ENCODE measurements at regions not wholly inside any gene's neighbourhood (a gene's known extent, or its start where the extent isn't known, plus 50 kb on each side); places are given as distances from the start of the nearest gene placed in this dataset.
A peak's percentile ranks its signal among the peaks of the same experiment; 100 is the strongest.

GRCh38 chr5:124633209-124633608 lies 113.2 kb downstream of the ZNF608 start:
- peaks cover 14% of the 10 kb centered on the region for H3K4me1 ChIP-seq (ENCODE audit: control insufficient read depth, low read depth, low read length)
- H3K79me1 ChIP-seq (ENCODE audit: low read length): no peaks in the 10 kb centered on the region

GRCh38 chr5:124631874-124632550 lies 114.4 kb downstream of the ZNF608 start:
- no peak overlapping the region for H3K9ac ChIP-seq (ENCODE audit: low read length)
- H3K36me3 ChIP-seq (ENCODE audit: control insufficient read depth, insufficient read depth, low read length): no peaks in the 10 kb centered on the region
- H2BK15ac ChIP-seq (replicated peaks; ENCODE audit: low read depth): no peak overlapping the region
- no peak overlapping the region for H3K27ac ChIP-seq (ENCODE audit: low read depth, low read length)
- no peaks in the 10 kb centered on the region for H3K27me3 ChIP-seq (ENCODE audit: insufficient read depth, low read length, poor library complexity)
- peaks cover 14% of the 10 kb centered on the region for H3K4me1 ChIP-seq (ENCODE audit: control insufficient read depth, low read depth, low read length)
- no peaks in the 10 kb centered on the region for H3K79me1 ChIP-seq (ENCODE audit: low read length)
- WGBS (ENCODE audit: extremely low coverage, insufficient coverage, low lambda C conversion rate): no CpG with 5 or more reads among the region's 3 CpGs
- no peak overlapping the region for H3K4ac ChIP-seq (ENCODE audit: low read depth, low read length)
- H3K4me2 ChIP-seq (ENCODE audit: low read length): no peak overlapping the region
- H3K18ac ChIP-seq (ENCODE audit: low read length): no peak overlapping the region
- H4K5ac ChIP-seq (ENCODE audit: low read length): no peak overlapping the region
- H3K4me3 ChIP-seq (ENCODE audit: low read length): no peak overlapping the region
- DNase-seq: peak; percentile 72
- no peak overlapping the region for H2BK120ac ChIP-seq (ENCODE audit: low read depth, low read length)
- H2AK5ac ChIP-seq (ENCODE audit: low read length): no peak overlapping the region
- no peak overlapping the region for H3K23ac ChIP-seq (ENCODE audit: low read length)
- no peak overlapping the region for H2BK5ac ChIP-seq (ENCODE audit: low read length)
- no peaks in the 10 kb centered on the region for H3K79me2 ChIP-seq (ENCODE audit: control insufficient read depth, insufficient read depth, low read length)
- no peak overlapping the region for H4K8ac ChIP-seq (ENCODE audit: low read depth, low read length)
- H3K56ac ChIP-seq (ENCODE audit: low read length): no peak overlapping the region

More at GRCh38 chr5:124633209-124633608, 113.2 kb downstream of the ZNF608 start:
- H3K27me3 ChIP-seq (ENCODE audit: insufficient read depth, low read length, poor library complexity): no peaks in the 10 kb centered on the region
- H3K27ac ChIP-seq (ENCODE audit: low read depth, low read length): no peak overlapping the region
- H2BK120ac ChIP-seq (ENCODE audit: low read depth, low read length): no peak overlapping the region
- no peak overlapping the region for H3K4me2 ChIP-seq (ENCODE audit: low read length)
- no peaks in the 10 kb centered on the region for H3K79me2 ChIP-seq (ENCODE audit: control insufficient read depth, insufficient read depth, low read length)
- H3K9ac ChIP-seq (ENCODE audit: low read length): no peak overlapping the region
- H3K4me3 ChIP-seq (ENCODE audit: low read length): no peak overlapping the region
- H2AK5ac ChIP-seq (ENCODE audit: low read length): no peak overlapping the region
- no peak overlapping the region for H4K8ac ChIP-seq (ENCODE audit: low read depth, low read length)
- H2BK5ac ChIP-seq (ENCODE audit: low read length): no peak overlapping the region
- no peak overlapping the region for H2BK15ac ChIP-seq (replicated peaks; ENCODE audit: low read depth)
- no peak for DNase-seq
- H3K56ac ChIP-seq (ENCODE audit: low read length): no peak overlapping the region
- no peak overlapping the region for H3K18ac ChIP-seq (ENCODE audit: low read length)
- no peak overlapping the region for H4K5ac ChIP-seq (ENCODE audit: low read length)
- WGBS (ENCODE audit: extremely low coverage, insufficient coverage, low lambda C conversion rate): no CpG with 5 or more reads among the region's 5 CpGs
- H3K36me3 ChIP-seq (ENCODE audit: control insufficient read depth, insufficient read depth, low read length): no peaks in the 10 kb centered on the region
- H3K23ac ChIP-seq (ENCODE audit: low read length): no peak overlapping the region
- no peak overlapping the region for H3K4ac ChIP-seq (ENCODE audit: low read depth, low read length)

- Histone ChIP-seq H3K4me3 (ENCODE audit: low read length) (no peak overlapping the region), H3K4ac (ENCODE audit: low read depth, low read length) (peak overlapping the region; percentile 26), H3K9ac (ENCODE audit: low read length) (no peak overlapping the region), H4K8ac (ENCODE audit: low read depth, low read length) (no peak overlapping the region), H3K18ac (ENCODE audit: low read length) (peak overlapping the region; percentile 42), H2BK120ac (ENCODE audit: low read depth, low read length) (no peak overlapping the region), H3K23ac (ENCODE audit: low read length) (no peak overlapping the region), H2AK5ac (ENCODE audit: low read length) (peak overlapping the region; percentile 83), H3K36me3 (ENCODE audit: control insufficient read depth, insufficient read depth, low read length) (no peaks in the 10 kb centered on the region), H4K5ac (ENCODE audit: low read length) (no peak overlapping the region), H2BK5ac (ENCODE audit: low read length) (peak overlapping the region; percentile 24), H3K27me3 (ENCODE audit: insufficient read depth, low read length, poor library complexity) (no peaks in the 10 kb centered on the region), H3K56ac (ENCODE audit: low read length) (no peak overlapping the region), H3K79me2 (ENCODE audit: control insufficient read depth, insufficient read depth, low read length) (no peaks in the 10 kb centered on the region), H3K4me1 (ENCODE audit: control insufficient read depth, low read depth, low read length) (peaks cover 14% of the 10 kb centered on the region), H3K79me1 (ENCODE audit: low read length) (no peaks in the 10 kb centered on the region), H2BK15ac (replicated peaks; ENCODE audit: low read depth) (no peak overlapping the region), H3K4me2 (ENCODE audit: low read length) (no peak overlapping the region), H3K27ac (ENCODE audit: low read depth, low read length) (no peak overlapping the region)
- no peak for DNase-seq
- no CpG with 5 or more reads among the region's 5 CpGs for WGBS (ENCODE audit: extremely low coverage, insufficient coverage, low lambda C conversion rate)
Observed at GRCh38 chr5:124630767-124631704, 115.4 kb downstream of the ZNF608 start.

DNA sequence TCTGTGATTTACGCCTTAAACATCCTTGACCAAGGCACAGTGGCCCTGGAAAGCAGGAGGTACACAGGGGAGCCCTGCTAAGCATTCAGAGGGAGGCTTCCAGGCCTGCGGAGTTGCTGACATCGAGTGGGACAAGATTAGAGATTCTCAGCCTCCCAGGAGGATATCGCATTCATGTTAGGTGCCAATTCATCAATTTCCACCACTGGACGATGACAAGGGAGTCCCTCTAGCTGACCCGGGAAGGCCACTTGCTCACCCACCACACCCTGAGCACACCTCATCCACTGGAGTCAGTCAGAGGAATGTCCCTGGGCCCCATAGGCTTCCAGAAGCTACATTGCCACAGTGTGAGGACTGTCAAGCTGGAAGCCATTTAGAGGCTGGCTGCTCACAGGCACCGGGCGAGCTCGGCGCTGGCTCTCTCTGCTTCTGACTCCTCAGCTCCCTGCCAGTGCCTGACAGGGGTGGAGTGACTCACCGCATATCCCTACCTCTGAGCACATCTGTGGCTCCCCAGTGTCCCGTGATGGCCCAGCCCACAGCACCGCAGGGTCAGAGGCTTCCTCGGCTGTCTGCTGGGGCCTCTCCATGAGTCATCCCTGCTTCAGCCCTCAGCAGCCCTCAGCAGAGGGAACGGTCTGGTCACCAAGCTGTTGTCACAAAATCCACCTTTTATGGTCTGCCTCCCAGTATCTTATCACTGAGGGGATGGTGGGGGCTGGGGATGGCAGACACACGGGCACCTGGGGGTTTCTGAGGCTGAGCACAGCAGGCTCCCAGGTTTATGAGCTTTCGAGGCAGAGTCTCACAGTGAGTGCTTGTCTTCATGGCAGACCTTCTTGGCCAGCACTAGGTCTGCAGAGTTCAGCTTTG lies 117.5 kb downstream of the ZNF608 start:
- no CpG with 5 or more reads among the region's 17 CpGs for WGBS (ENCODE audit: extremely low coverage, insufficient coverage, low lambda C conversion rate)
- Histone ChIP-seq H2AK5ac (ENCODE audit: low read length) (peak overlapping the region; percentile 70), H3K9ac (ENCODE audit: low read length) (peak overlapping the region; percentile 46), H3K79me2 (ENCODE audit: control insufficient read depth, insufficient read depth, low read length) (no peaks in the 10 kb centered on the region), H2BK5ac (ENCODE audit: low read length) (peak overlapping the region; percentile 94), H4K8ac (ENCODE audit: low read depth, low read length) (no peak overlapping the region), H3K79me1 (ENCODE audit: low read length) (no peaks in the 10 kb centered on the region), H3K56ac (ENCODE audit: low read length) (peak overlapping the region; percentile 75), H3K4me3 (ENCODE audit: low read length) (no peak overlapping the region), H2BK120ac (ENCODE audit: low read depth, low read length) (peak overlapping the region; percentile 61), H3K36me3 (ENCODE audit: control insufficient read depth, insufficient read depth, low read length) (no peaks in the 10 kb centered on the region), H3K23ac (ENCODE audit: low read length) (peak overlapping the region; percentile 69), H4K5ac (ENCODE audit: low read length) (no peak overlapping the region), H3K4me2 (ENCODE audit: low read length) (no peak overlapping the region), H3K4ac (ENCODE audit: low read depth, low read length) (peak overlapping the region; percentile 96), H3K4me1 (ENCODE audit: control insufficient read depth, low read depth, low read length) (peaks cover 14% of the 10 kb centered on the region), H2BK15ac (replicated peaks; ENCODE audit: low read depth) (no peak overlapping the region), H3K27me3 (ENCODE audit: insufficient read depth, low read length, poor library complexity) (no peaks in the 10 kb centered on the region), H3K18ac (ENCODE audit: low read length) (peak overlapping the region; percentile 88), H3K27ac (ENCODE audit: low read depth, low read length) (peak overlapping the region; percentile 80)
- DNase-seq: peak; percentile 97

GRCh38 chr5:124627815-124628595 lies 118.4 kb downstream of the ZNF608 start:
- Histone ChIP-seq H2BK5ac (ENCODE audit: low read length) (peak overlapping the region; percentile 83), H3K27ac (ENCODE audit: low read depth, low read length) (peak overlapping the region; percentile 80), H2BK15ac (replicated peaks; ENCODE audit: low read depth) (peak overlapping the region; percentile 48), H4K5ac (ENCODE audit: low read length) (no peak overlapping the region), H3K4me2 (ENCODE audit: low read length) (no peak overlapping the region), H3K4me1 (ENCODE audit: control insufficient read depth, low read depth, low read length) (peaks cover 14% of the 10 kb centered on the region), H3K27me3 (ENCODE audit: insufficient read depth, low read length, poor library complexity) (no peaks in the 10 kb centered on the region), H3K79me1 (ENCODE audit: low read length) (no peaks in the 10 kb centered on the region), H3K4ac (ENCODE audit: low read depth, low read length) (peak overlapping the region; percentile 93), H3K4me3 (ENCODE audit: low read length) (no peak overlapping the region), H3K23ac (ENCODE audit: low read length) (no peak overlapping the region), H3K56ac (ENCODE audit: low read length) (peak overlapping the region; percentile 75), H4K8ac (ENCODE audit: low read depth, low read length) (no peak overlapping the region), H2BK120ac (ENCODE audit: low read depth, low read length) (no peak overlapping the region), H3K79me2 (ENCODE audit: control insufficient read depth, insufficient read depth, low read length) (no peaks in the 10 kb centered on the region), H2AK5ac (ENCODE audit: low read length) (peak overlapping the region; percentile 20), H3K36me3 (ENCODE audit: control insufficient read depth, insufficient read depth, low read length) (no peaks in the 10 kb centered on the region), H3K18ac (ENCODE audit: low read length) (peak overlapping the region; percentile 88), H3K9ac (ENCODE audit: low read length) (no peak overlapping the region)
- no peak for DNase-seq
- whole genome bisulfite sequencing (ENCODE audit: extremely low coverage, insufficient coverage, low lambda C conversion rate): no CpG with 5 or more reads among the region's 17 CpGs

Measured in mesendoderm (in vitro differentiated cells).